Fibroblast of mammary gland (primary cell): ENCODE measurements at regions not wholly inside any gene's neighbourhood (a gene's known extent, or its start where the extent isn't known, plus 50 kb on each side); places are given as distances from the start of the nearest gene placed in this dataset.

Source experiments
- DNase-seq: peaks from one replicate; pipeline ENCODE4 v3.0.0-alpha.2; 2010; ENCODE audit warnings: low read depth
- H3K4me3 ChIP-seq: 2 replicates; pipeline ENCODE4 v1.5.1; 2011; ENCODE audit warnings: low read depth, mild to moderate bottlenecking, low read length, moderate library complexity; ENCODE audit not compliant: control insufficient read depth
- CTCF ChIP-seq: conservative IDR thresholded peaks from 2 replicates; pipeline ENCODE4 v1.5.1; 2011; ENCODE audit warnings: low read depth, low read length, inconsistent platforms; ENCODE audit not compliant: control insufficient read depth, insufficient read depth

- TF ChIP-seq CTCF: no peak
- no peak overlapping the region for H3K4me3 ChIP-seq
- DNase-seq: no peak
Observed at GRCh38 chr1:117678246-117678977, 72.6 kb downstream of the TENT5C start.

GRCh38 chr1:117679299-117679698 lies 73.5 kb downstream of the TENT5C start:
- no peak for DNase-seq
- no peak overlapping the region for H3K4me3 ChIP-seq
- no peak for TF ChIP-seq CTCF

GRCh38 chr1:117679868-117680267 lies 74.0 kb downstream of the TENT5C start:
- no peak overlapping the region for H3K4me3 ChIP-seq
- no peak for TF ChIP-seq CTCF
- no peak for DNase-seq

GRCh38 chr1:117680316-117681002 lies 74.6 kb downstream of the TENT5C start:
- TF ChIP-seq CTCF: no peak
- no peak for DNase-seq
- H3K4me3 ChIP-seq: no peak overlapping the region

- no peak for DNase-seq
- TF ChIP-seq CTCF: no peak
- no peak overlapping the region for H3K4me3 ChIP-seq
Observed at GRCh38 chr1:117681093-117681900, 75.4 kb downstream of the TENT5C start.

- TF ChIP-seq CTCF: no peak
Observed at GRCh38 chr1:117681901-117682250, 76.0 kb downstream of the TENT5C start.

More at GRCh38 chr1:117681901-117682250, 76.0 kb downstream of the TENT5C start:
- no peak for DNase-seq
- H3K4me3 ChIP-seq: no peak overlapping the region
